Forelimb muscle (tissue), 1 donor: ENCODE measurements at regions not wholly inside any gene's neighbourhood (a gene's known extent, or its start where the extent isn't known, plus 50 kb on each side); places are given as distances from the start of the nearest gene placed in this dataset.
"Not testable (repeated sequence)": the region's sequence is repeated elsewhere in the genome, so short reads cannot be mapped to it uniquely, and the experiment has no call there.

Experiments
- DNase-seq: peaks from one replicate; pipeline ENCODE4 v3.0.0-alpha.2; 2013; ENCODE audit warnings: low read depth

- DNase-seq: no peak
These were observed 676.1 kb upstream of the CELF4 start for GRCh38 chr18:38241736-38242135.

GRCh38 chr18:38241216-38241615 lies 675.6 kb upstream of the CELF4 start:
- DNase-seq: no peak

- no peak for DNase-seq
These were observed 674.0 kb upstream of the CELF4 start for GRCh38 chr18:38239606-38240005.

- DNase-seq: no peak
These were observed 672.2 kb upstream of the CELF4 start for GRCh38 chr18:38237796-38238195.

GRCh38 chr18:38221476-38222100 lies 656.0 kb upstream of the CELF4 start:
- no peak for DNase-seq

GRCh38 chr18:38198956-38199355 lies 633.4 kb upstream of the CELF4 start:
- no peak for DNase-seq

GRCh38 chr18:38198526-38198925 lies 632.9 kb upstream of the CELF4 start:
- DNase-seq: no peak

- no peak for DNase-seq
These were observed 620.9 kb upstream of the CELF4 start for GRCh38 chr18:38186491-38186890.

- no peak for DNase-seq
These were observed 609.0 kb upstream of the CELF4 start for GRCh38 chr18:38174594-38174993.

GRCh38 chr18:38174173-38174572 lies 608.6 kb upstream of the CELF4 start:
- DNase-seq: no peak

- DNase-seq: no peak
These were observed 605.2 kb upstream of the CELF4 start for GRCh38 chr18:38170845-38171244.

GRCh38 chr18:38167623-38168022 lies 602.0 kb upstream of the CELF4 start:
- no peak for DNase-seq

- not testable (repeated sequence) for DNase-seq
These were observed 587.5 kb upstream of the CELF4 start for GRCh38 chr18:38153116-38153515.

GRCh38 chr18:38116716-38117115 lies 551.1 kb upstream of the CELF4 start:
- DNase-seq: no peak

- DNase-seq: no peak
These were observed 549.6 kb upstream of the CELF4 start for GRCh38 chr18:38115201-38115600.

- no peak for DNase-seq
These were observed 521.9 kb upstream of the CELF4 start for GRCh38 chr18:38087538-38087937.

GRCh38 chr18:38081516-38081915 lies 515.9 kb upstream of the CELF4 start:
- DNase-seq: no peak

- DNase-seq: no peak
These were observed 511.6 kb upstream of the CELF4 start for GRCh38 chr18:38077229-38077628.

GRCh38 chr18:38076346-38077070 lies 510.9 kb upstream of the CELF4 start:
- no peak for DNase-seq

GRCh38 chr18:38074298-38074876 lies 508.8 kb upstream of the CELF4 start:
- no peak for DNase-seq

- no peak for DNase-seq
These were observed 502.2 kb upstream of the CELF4 start for GRCh38 chr18:38067821-38068220.

GRCh38 chr18:38067086-38067485 lies 501.5 kb upstream of the CELF4 start:
- no peak for DNase-seq

GRCh38 chr18:38052879-38053590 lies 487.4 kb upstream of the CELF4 start:
- no peak for DNase-seq
